GM18868 (cell line): ENCODE measurements at regions not wholly inside any gene's neighbourhood (a gene's known extent, or its start where the extent isn't known, plus 50 kb on each side); places are given as distances from the start of the nearest gene placed in this dataset.
A peak's percentile ranks its signal among the peaks of the same experiment; 100 is the strongest.

ENCODE experiments used
- ATAC-seq: cut with Tn5 transposase; IDR thresholded peaks from one replicate; pipeline ENCODE4 v1.9.1; 2021; ENCODE audit warnings: mild to moderate bottlenecking, moderate library complexity; ENCODE audit not compliant: unreplicated experiment

DNA sequence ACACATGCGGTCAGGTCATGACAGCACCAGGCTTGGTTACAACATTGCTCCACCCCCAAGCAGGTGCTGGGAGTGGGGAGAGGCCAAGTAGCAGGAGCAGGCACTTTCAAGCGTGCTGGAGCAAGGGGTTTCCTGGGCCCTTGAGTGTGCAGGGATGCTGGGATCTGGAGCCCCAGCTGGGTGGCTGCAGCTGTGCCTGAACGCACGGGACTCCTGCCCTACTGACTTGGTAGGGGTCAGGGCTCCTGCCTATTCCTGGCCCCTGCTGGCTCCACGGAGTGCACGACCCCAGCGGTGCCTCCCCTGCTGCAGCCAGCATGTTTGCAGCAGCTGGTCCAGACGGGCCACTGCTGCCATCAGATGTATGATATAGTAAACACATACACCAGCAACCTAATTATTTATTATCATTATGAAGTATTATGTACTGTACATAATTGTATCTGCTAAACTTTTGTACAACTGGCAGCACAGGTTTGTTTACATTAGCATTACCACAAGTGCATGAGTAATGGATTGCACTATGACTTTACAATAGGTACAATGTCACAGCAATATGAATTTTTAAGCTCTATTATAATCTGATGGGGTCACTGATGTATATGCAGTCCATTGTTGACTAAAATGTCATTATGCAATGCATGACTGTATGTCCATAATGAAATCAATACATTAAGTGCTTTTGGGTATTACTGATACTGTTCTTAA, 620.6 kb downstream of the RAPGEF2 start:
- ATAC-seq = no peak

DNA sequence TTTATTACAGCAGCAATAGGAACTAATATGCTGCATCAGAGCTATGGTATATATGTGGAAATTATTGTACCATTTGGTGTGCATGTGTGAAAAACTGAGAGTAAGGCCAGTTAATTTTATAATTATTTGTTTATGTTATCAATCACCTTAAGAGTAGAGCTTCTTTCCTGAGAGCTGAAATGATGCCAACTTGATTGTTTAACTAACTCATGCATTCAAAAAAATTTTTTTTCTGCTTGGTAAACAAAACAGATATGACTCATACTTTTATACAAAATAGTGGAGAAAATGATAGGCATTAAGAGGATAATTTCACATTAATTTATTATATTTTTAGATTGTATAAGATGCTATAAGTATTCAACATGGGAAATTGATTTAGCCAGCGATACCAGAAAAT, 622.7 kb downstream of the RAPGEF2 start:
- no peak for ATAC-seq

DNA sequence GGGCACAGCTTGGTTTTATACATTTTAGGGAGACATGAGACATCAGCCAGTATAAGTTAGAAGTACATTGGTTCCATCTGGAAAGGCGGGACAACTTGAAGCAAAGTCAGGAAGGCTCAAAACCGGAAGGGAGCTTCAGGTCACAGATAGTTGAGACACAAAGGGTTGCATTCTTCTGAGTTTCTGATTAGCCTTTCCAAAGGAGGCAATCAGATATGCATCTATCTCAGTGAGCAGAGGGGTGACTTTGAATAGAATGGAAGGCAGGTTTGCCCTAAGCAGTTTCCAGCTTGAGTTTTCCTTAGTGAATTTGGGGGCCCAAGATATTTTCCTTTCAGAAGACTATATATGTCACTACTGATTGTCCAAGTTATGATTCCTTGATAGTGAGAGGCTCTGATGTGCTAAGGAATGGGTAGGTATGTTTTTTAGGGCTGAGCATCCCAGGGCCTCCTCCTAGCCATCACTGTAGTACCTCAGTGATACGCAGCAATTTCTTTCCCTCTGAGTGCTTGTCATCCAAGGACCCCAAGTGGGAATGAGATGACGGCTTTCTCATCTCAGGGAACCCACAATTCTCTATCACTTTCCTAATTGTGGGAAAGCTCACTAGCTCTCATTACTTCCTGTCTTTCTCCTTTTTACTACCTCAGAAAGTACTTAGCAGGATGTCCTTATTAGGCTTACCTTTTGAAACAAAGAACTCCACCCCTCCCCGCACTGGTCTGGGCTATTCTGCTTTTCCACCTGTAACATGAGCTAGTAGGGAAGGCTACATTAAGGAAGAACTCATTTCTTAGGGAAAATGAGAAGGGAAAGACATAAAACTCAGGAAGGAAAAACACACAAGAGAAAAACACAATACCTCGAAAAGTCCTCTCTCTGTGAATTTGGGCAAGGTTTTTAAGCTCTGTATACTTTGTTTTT, 632.7 kb downstream of the RAPGEF2 start:
- no peak for ATAC-seq

DNA sequence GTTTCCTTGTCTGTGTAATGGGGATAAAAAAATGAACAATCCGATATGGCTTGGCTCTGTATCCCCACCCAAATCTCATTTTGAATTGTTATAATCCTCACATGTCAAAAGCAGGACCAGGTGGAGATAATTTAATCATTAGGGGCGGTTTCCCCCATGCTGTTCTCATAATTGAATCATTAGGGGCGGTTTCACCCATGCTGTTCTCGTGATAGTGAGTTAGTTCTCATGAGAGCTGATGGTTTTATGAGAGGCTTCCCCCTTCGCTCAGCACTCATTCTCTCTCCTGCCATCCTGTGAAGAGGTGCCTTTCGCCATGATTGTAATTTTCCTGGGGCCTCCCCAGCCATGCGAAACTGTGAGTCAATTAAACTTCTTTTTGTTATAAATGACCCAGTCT, 633.5 kb downstream of the RAPGEF2 start:
- ATAC-seq = no peak

DNA sequence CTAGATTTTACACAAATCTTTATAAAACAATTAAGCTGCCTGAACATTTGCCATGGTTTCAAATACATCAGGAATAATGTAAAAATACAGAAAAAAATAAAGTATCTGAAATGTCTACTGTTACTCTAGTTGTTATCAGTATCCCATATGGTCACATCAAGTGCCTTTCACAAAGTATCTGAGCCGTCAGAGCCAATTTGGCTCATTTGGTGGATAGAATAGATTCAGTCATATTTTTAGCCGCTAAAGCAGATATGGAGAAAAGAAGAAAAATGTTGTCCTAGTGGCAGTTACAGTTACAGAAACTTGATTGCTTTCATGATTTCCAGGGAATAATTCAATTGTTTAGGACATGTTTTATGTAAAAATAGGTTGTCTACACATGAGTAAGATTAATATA, 641.1 kb downstream of the RAPGEF2 start:
- ATAC-seq = no peak

DNA sequence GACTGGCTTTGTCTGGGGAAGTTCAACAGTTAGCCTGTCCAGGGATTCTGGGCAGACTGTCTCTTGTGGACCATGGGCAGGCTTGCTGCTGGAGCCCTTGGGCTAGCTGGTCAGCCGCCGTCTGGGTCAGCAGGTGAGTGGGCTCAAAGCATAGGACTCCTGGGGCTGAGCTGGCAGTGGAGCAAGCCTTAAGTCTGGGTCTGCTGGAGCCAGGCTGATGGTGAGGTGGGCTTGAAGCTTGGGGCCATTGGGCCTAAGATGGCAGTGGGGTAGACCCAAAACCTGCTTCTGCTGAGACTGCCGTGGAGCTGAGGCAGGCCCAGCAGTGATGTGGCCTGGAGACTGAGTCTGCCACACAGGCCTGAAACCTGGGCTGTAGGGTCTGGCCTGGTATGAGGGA, 645.1 kb downstream of the RAPGEF2 start:
- ATAC-seq = no peak

DNA sequence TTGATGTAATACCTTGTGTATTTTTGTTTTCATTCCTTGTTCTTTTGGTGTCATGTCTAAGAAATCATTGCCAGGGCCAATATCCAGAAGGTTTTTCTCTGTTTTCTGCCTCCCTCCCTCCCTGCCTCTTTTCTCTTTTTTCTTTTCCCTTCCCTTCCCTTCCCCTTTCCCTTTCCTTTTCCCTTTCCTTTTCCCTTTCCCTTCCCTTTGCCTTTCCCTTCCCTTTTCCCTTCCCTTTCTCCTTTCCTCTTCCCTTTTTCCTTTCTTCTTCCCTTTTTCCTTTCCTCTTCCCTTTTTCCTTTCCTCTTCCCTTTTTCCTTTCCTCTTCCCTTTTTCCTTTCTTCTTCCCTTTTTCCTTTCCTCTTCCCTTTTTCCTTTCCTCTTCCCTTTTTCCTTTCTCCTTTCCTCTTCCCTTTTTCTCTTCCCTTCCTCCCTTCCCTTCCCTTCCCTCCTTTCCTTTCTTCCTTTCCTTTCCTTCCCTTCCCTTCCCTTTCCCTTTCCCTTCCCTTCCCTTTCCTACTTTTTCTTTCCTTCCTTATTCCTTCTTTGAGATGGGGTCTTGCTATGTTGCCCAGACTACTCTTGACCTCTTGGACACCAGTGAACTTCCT, 646.1 kb downstream of the RAPGEF2 start:
- no peak for ATAC-seq

DNA sequence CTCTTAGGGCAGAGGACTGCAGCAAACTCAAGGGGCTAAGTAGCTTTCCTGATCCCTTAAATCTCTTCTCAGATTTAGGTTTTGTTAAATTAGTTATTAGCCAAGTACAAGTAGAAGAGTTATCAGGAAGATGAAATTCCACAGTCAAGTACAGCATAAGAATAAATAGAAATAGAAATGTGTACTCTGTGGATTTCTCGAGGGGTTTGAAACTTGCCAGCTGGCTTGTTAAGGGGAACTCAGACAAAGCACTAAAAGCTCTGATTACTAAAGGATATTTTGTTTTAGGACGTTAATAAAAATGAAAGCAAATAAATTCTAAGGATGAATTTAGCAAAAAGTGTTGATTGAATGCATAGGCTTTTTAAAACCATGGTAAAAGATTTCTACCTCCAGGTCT, 654.6 kb downstream of the RAPGEF2 start:
- no peak for ATAC-seq

DNA sequence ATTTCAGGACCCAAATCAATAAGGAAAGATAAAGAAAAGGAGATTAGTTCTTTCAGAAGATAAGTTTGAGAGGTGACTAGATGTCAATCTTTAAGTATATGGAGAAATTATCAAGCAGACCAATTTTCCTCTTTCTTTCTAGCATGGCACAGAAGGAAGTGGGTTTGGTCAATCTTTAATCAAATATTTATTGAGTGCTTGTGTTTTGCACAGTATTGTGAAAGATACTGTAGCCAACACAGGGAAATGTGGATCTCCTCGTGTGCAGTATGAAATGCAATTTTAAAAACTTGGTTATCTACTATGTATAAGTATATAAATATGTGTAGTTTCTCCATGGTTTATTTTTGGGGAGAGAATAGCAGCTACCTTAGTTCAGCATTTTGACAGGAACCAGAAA, 655.2 kb downstream of the RAPGEF2 start:
- ATAC-seq = no peak

DNA sequence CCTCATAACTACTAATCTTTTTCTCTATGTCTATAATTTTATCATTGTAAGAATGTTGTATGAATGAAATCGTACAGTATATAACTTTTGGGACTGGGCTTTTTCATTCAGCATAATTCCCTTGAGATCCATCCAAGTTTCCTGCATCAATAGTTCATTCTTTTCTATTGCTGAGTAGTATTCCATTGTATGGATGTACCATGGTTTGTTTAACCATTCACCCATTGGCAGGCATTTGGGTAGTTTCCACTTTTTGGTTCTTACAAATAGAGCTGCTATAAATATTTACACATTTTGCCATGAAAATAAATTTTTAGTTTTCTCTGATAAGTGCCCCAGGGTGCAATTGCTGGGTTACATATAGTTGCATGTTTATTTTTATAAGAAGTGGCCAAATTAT, 659.8 kb downstream of the RAPGEF2 start:
- no peak for ATAC-seq

DNA sequence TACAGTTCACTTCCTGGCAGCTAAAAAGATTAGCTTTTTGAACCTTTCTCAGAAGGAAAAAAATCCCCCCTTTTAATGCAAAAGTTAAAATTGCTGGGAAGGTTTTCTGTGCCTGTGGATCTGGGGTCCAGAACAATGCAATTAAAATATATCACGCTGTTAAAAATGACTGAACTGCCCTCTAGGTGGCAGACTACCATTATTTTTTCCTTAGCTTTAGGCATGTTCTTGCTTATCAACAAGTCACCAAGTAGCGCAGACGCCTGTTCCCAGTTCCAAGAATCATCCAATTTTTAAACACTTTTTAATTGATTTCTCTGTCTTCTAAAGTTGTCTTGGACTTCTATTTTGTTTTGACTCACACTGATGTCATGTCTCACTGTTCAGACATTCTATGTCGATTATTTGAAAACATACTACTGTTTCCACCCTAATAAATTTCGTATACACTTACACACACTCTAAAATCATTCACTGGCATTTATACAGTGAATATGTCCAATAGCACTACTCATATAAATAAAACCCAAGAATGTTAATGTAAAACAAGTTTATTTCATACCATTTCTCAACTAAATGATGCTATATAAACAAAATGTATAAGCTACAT, 661.6 kb downstream of the RAPGEF2 start:
- peak; percentile 90 for ATAC-seq

DNA sequence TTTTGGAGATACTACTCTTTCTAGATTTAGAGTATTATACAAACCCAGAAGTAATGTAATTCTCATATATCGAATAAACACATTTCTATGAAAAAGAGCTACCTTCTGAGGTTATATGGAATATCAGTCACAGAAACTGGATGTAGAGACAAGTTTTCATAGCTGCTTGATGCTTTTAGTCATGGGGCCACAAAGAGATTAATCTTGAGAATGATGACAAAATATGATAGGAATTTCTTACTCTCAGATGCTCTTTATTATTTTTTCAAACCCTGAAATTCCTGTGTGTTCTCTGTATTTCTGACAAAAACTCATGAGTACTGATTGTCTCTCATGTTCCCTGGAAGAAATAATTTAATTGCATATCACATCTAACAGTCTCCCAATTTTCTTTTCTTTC, 662.5 kb downstream of the RAPGEF2 start:
- no peak for ATAC-seq

DNA sequence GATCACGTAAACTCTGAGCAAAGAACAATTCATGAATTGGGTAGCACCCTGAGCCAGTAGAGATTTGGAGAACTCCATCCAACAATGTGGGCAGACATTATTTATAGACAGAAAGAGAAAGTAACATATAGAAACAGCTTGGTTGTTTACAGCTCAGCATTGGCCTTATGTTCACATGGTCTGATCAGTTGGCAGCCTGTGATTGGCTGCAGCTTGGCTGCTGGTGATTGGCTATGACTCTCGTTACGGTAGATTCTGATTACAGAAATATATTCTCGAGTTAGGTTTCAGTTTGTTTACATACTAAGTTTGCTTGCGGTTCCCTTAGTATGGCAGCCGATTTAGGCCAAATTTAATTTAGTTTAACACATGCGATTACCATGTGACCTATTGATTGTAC, 663.4 kb downstream of the RAPGEF2 start:
- ATAC-seq = peak; percentile 37

DNA sequence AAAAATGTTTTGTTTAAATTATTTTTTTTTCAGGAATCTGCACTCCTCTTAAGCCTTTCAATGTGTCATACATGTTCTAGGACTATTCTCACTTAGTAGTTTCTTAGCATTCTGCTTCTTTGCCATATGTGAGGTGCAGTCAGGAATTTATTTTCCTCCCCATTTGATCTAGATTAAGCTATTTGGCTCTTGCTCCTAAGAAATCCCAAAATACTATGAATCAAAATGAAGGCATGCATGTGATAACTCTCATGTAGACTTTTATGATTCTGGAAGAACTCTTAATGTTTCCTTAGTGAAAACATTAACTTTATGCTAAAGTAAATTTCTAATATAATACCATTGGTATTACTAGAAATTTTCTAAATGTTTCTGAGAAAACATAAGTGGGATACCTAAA, 664.5 kb downstream of the RAPGEF2 start:
- no peak for ATAC-seq

DNA sequence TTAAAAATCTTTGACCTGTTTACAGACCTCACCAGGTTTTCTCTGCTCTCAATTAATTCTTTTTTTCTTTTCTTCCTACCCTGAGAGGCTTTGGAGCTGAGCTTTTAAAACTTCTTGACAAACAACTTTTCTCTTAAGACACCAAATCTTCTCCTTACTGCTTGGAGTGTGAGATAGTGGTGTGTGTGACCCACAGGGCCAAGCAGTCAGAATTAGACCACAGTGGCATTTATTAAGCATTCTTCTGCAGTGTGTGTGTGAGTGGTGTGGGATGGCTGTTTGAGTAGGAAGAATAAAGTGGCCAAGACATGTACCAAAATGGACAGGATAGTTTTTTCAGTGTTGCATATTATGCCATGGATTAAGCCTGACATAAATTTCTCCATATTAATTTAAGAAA, 665.1 kb downstream of the RAPGEF2 start:
- no peak for ATAC-seq

DNA sequence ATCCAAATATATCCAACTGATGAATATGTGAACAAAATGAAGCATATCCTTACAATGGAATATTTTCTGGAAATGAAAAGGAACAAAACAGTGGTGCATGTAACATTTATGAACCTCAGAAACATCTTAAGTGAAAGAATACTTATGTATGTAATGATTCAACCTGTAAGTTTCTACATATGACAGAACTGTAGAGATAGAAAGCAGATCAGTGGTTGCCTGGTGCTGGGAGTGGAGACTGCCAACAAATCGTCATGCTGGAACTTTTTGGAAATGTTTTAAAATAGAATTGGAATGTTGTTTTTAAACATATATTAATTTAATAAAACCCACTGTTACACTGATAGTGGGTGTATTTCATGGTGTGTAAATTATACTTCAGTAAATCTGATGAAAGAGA, 667.5 kb downstream of the RAPGEF2 start:
- no peak for ATAC-seq

DNA sequence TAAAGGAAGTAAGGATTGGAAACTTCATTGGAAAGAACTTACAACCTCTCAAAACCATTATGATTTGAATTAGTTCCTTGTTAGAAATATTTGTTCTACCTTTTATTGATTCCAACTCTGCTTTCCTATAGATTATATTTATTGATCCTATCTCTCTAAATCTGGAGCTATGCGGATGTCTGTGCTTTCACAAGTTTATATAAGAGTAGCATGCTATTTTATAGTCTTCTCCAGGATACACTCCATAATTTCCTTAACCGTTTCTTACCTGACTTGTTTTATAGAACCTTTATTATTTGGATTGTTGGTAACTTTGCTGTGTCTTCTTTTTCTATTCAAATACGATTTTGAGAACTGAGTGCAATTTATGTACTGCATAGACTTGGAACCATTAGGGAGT, 668.1 kb downstream of the RAPGEF2 start:
- no peak for ATAC-seq

DNA sequence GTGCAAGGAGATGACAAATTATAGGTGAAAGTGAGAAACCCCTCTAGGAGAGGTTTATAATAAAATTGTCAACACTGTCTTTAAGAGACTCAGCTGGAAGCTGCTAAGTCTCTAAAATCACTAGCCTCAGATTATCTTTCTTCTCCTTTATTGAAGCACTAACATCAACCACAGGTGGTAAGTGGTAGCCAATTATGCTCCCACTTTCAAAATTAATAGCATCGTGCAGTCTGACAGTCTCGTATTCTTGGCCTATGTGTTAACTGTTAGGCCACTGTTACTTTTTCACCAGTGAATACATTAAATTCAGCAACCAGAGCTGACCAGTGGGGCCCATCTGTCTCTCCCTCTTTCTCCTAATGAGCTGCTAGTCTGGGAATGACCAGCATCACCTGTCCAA, 674.1 kb downstream of the RAPGEF2 start:
- no peak for ATAC-seq

DNA sequence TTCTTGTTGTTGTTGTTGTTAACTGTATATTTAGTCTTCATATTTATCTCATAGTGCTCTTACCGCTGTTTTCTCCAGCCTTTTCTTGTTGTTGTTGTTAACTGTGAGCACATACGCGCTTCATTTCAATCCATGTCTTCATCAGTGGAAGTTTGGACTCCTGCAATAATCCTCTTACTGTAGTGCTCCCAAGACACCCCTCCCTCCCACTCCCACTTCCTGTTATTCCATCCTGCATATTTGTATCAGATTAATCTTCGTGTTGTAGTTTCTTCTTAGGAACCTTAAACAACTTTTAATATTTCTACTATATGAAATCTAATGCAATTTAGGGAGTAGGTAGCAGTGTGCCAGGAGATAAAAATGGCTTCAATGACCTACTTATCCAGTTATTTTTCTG, 674.8 kb downstream of the RAPGEF2 start:
- ATAC-seq = no peak

DNA sequence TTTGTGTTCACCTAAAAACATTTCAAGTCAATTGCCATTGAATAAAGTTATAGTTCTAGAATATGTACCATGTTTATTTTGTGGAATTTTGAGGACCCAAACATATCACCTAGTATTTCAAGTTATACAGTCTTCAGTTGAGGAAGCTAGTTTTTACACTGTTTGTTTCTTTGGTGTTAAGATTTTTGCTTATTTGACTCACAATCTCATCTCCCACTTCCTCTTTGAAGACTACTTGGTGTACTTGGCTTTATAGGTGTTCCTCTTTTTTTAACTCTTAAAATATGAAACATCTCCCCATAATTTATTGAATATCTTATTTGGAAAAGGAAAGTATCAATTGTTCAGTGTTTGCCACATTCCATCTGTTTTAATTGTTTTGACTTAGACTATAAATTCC, 675.4 kb downstream of the RAPGEF2 start:
- peak; percentile 77 for ATAC-seq

DNA sequence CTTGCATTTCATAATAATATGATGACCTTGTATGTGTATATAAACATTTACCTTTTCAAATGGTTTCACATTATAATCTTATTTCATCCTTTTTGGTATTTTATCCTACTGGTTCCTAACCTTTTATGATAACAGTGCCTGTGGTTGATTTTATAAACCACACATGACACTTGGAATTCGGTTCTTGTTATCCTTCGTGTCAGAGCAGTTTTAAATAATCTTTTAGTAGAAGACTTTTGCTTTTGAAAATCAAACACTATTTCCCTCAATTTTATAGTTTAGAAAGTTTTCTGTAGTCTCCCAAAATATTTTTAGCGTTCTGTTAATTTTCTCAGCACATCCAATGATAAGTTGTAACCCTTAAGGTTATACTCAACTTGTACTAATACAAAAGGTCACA, 676.8 kb downstream of the RAPGEF2 start:
- ATAC-seq = no peak
